ENCODE measurements at regions not wholly inside any gene's neighbourhood (a gene's known extent, or its start where the extent isn't known, plus 50 kb on each side); places are given as distances from the start of the nearest gene placed in this dataset.

GRCh38 chr2:40783704-40784103, 331.8 kb upstream of the SLC8A1 start:
- no peak for TF ChIP-seq CTCF (IDR thresholded peaks at IDR 0.05)
- no peak for TF ChIP-seq POLR2A (IDR thresholded peaks at IDR 0.05)

All from esophagus squamous epithelium (tissue), 4 donors.